ENCODE measurements at regions not wholly inside any gene's neighbourhood (a gene's known extent, or its start where the extent isn't known, plus 50 kb on each side); places are given as distances from the start of the nearest gene placed in this dataset.

- ChIA-PET CTCF (interaction anchor here (1.9 to 2.1 kb wide), 2 partner anchors 13 to 15 kb away, joined by 4 to 5 read pairs; no protein-coding TSS in a partner anchor), POLR2A (interaction anchor here (0.6 kb wide), 1 partner anchor 1698 kb away, joined by 3 read pairs; no protein-coding TSS in a partner anchor)
- Histone ChIP-seq H3K4me1 (ENCODE audit: control insufficient read depth in 1 of 2, insufficient read depth in 2 of 2, low read depth in 1 of 2, low read length in 1 of 2) (no peaks in the 10 kb centered on the region), H3K9me2 (no peaks in the 10 kb centered on the region), H3K4me3 (ENCODE audit: low read depth in 2 of 2, low read length in 1 of 2) (no peak overlapping the region), H3K9ac (no peak overlapping the region), H2AFZ (ENCODE audit: low read depth) (no peak overlapping the region), H3K36me3 (replicated peaks in 1 of 2; ENCODE audit: control insufficient read depth in 1 of 2, insufficient read depth in 2 of 2, low read length in 1 of 2) (no peaks in the 10 kb centered on the region), H4K20me1 (ENCODE audit: insufficient read depth) (no peaks in the 10 kb centered on the region), H3K79me2 (ENCODE audit: insufficient read depth) (no peaks in the 10 kb centered on the region), H3K4me2 (no peak overlapping the region), H3K9me3 (no peaks in the 10 kb centered on the region), H3K27ac (ENCODE audit: low read depth in 2 of 2, low read length in 1 of 2) (no peak overlapping the region), H3F3A (replicated peaks; ENCODE audit: insufficient read depth) (no peaks in the 10 kb centered on the region), H3K27me3 (ENCODE audit: insufficient read depth) (no peaks in the 10 kb centered on the region)
- no peak for DNase-seq
- WGBS (ENCODE audit: low lambda C conversion rate) = 77% methylated on average over 5 of the region's 5 CpGs
- TF ChIP-seq SIN3A (IDR thresholded peaks at IDR 0.05; ENCODE audit: borderline replicate concordance, low read depth, low read length) (no peak), FOXJ3 (CRISPR knock-in tag; IDR thresholded peaks at IDR 0.05) (no peak), MAX (IDR thresholded peaks at IDR 0.05; ENCODE audit: low read depth) (no peak), YY1 (IDR thresholded peaks at IDR 0.05; ENCODE audit: low read depth) (no peak), ZBTB33 (IDR thresholded peaks at IDR 0.05; ENCODE audit: borderline replicate concordance, low read depth) (no peak), FOSL2 (IDR thresholded peaks at IDR 0.05; ENCODE audit: borderline replicate concordance, low read depth) (no peak), ELF1 (IDR thresholded peaks at IDR 0.05) (no peak), TCF12 (IDR thresholded peaks at IDR 0.05) (no peak), TAF1 (IDR thresholded peaks at IDR 0.05; ENCODE audit: borderline replicate concordance, low read depth, low read length) (no peak), TEAD4 (IDR thresholded peaks at IDR 0.05; ENCODE audit: borderline replicate concordance, insufficient read depth) (no peak), GABPA (IDR thresholded peaks at IDR 0.05; ENCODE audit: low read depth) (no peak), REST (IDR thresholded peaks at IDR 0.05; ENCODE audit: low read depth, low read length) (no peak), RAD21 (IDR thresholded peaks at IDR 0.05; ENCODE audit: low read length) (no peak), NFIC (IDR thresholded peaks at IDR 0.05; ENCODE audit: borderline replicate concordance) (no peak), IRF3 (IDR thresholded peaks at IDR 0.05; ENCODE audit: low read depth, low read length) (no peak), MXI1 (IDR thresholded peaks at IDR 0.05; ENCODE audit: low read depth, low read length) (no peak), RXRA (IDR thresholded peaks at IDR 0.05; ENCODE audit: borderline replicate concordance, low read depth) (no peak)
Measured at GRCh38 chr9:13047827-13048587, 231.5 kb downstream of the MPDZ start.
